Breast epithelium (tissue), 3 donors: ENCODE measurements at regions not wholly inside any gene's neighbourhood (a gene's known extent, or its start where the extent isn't known, plus 50 kb on each side); places are given as distances from the start of the nearest gene placed in this dataset.

ENCODE experiments used
- POLR2A ChIP-seq: fragments of 450-650 bp; IDR thresholded peaks from one replicate; pipeline ENCODE4 v1.6.1; 2016; ENCODE audit warnings: antibody characterized with exemption, mild to moderate bottlenecking, moderate library complexity
- TF ChIP-seq, protein P1 (sequence below), 3 donors: fragments of 450-650 bp; IDR thresholded peaks; one replicate each; pipeline ENCODE4 v1.5.1; 2016 to 2017; ENCODE audit warnings: antibody characterized with exemption in 3 of 3, mild to moderate bottlenecking in 3 of 3, moderate library complexity in 3 of 3

DNA sequence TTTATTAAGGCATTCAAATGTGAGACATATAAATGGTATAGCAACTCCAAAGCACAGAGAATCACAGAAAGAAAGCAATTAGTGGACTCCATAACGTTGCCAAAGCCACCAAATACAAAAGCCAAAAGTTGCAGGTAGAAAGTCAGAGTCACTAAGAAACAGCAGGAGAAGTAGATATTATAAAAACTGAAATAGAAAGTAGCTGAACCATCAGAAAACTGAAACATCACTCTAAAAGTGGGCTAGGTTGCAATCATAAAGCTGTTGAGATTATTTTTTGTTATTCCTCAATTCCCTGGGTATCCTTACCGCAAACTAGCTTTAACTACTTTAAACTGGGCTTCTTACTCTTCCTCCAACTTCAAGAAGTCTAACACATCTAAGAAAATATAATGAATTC, 108.1 kb upstream of the ARRDC3 start:
- TF ChIP-seq, protein P1, sequence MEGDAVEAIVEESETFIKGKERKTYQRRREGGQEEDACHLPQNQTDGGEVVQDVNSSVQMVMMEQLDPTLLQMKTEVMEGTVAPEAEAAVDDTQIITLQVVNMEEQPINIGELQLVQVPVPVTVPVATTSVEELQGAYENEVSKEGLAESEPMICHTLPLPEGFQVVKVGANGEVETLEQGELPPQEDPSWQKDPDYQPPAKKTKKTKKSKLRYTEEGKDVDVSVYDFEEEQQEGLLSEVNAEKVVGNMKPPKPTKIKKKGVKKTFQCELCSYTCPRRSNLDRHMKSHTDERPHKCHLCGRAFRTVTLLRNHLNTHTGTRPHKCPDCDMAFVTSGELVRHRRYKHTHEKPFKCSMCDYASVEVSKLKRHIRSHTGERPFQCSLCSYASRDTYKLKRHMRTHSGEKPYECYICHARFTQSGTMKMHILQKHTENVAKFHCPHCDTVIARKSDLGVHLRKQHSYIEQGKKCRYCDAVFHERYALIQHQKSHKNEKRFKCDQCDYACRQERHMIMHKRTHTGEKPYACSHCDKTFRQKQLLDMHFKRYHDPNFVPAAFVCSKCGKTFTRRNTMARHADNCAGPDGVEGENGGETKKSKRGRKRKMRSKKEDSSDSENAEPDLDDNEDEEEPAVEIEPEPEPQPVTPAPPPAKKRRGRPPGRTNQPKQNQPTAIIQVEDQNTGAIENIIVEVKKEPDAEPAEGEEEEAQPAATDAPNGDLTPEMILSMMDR (IDR thresholded peaks at IDR 0.05), result no peak
- no peak for TF ChIP-seq POLR2A
